BLaER1 (cell line): ENCODE measurements at regions not wholly inside any gene's neighbourhood (a gene's known extent, or its start where the extent isn't known, plus 50 kb on each side); places are given as distances from the start of the nearest gene placed in this dataset.

Source experiments
- H3K27ac ChIP-seq: shearing (Covaris generic); formaldehyde crosslinking; 2 replicates; pipeline ENCODE4 v1.8.1; 2022
- H3K27me3 ChIP-seq: shearing (Covaris generic); formaldehyde crosslinking; 2 replicates; pipeline ENCODE4 v1.8.1; 2022
- H3K36me3 ChIP-seq: shearing (Covaris generic); formaldehyde crosslinking; 2 replicates; pipeline ENCODE4 v1.8.1; 2022
- H3K4me1 ChIP-seq: shearing (Covaris generic); formaldehyde crosslinking; 2 replicates; pipeline ENCODE4 v1.8.1; 2022
- H3K4me2 ChIP-seq: shearing (Covaris generic); formaldehyde crosslinking; 2 replicates; pipeline ENCODE4 v1.8.1; 2022
- H3K4me3 ChIP-seq: shearing (Covaris generic); formaldehyde crosslinking; 2 replicates; pipeline ENCODE4 v1.8.1; 2022
- H3K9ac ChIP-seq: shearing (Covaris generic); formaldehyde crosslinking; 2 replicates; pipeline ENCODE4 v1.8.1; 2022
- H3K9me3 ChIP-seq: shearing (Covaris generic); formaldehyde crosslinking; 2 replicates; pipeline ENCODE4 v1.8.1; 2022
- H4K20me1 ChIP-seq: shearing (Covaris generic); formaldehyde crosslinking; 2 replicates; pipeline ENCODE4 v1.8.1; 2022
- Cebpa-rat ChIP-seq: shearing (Covaris generic); IDR thresholded peaks from 2 replicates; pipeline ENCODE4 v1.8.1; 2022

DNA sequence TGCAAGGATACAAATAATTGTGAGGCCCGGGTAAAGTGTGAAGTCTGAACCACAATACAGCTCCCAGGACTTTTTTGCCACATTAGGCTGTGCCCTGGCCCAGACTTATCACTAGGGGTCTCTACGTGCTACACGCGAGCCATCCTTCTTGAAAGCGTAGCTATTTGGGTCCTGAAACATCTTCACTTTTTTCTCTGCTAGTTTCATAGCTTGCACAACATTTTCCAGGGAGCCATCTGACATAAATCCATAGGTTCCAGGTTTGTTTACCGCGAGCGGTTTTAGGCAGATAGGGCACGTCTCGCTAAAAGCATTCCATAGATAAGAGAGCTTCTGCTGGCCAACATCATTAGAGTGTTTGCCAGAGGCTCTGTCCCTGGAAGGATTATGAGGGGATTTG lies 226.5 kb downstream of the RPS24 start:
- H3K9ac ChIP-seq: no peak overlapping the region
- no peak overlapping the region for H3K4me2 ChIP-seq
- H3K4me3 ChIP-seq: no peak overlapping the region
- no peaks in the 10 kb centered on the region for H3K36me3 ChIP-seq
- TF ChIP-seq Cebpa-rat: no peak
- H3K27ac ChIP-seq: no peak overlapping the region
- no peaks in the 10 kb centered on the region for H3K9me3 ChIP-seq
- H3K4me1 ChIP-seq: peaks cover 16% of the 10 kb centered on the region; the same call in 1 of the 2 replicates
- H3K27me3 ChIP-seq: no peaks in the 10 kb centered on the region
- H4K20me1 ChIP-seq: no peaks in the 10 kb centered on the region

DNA sequence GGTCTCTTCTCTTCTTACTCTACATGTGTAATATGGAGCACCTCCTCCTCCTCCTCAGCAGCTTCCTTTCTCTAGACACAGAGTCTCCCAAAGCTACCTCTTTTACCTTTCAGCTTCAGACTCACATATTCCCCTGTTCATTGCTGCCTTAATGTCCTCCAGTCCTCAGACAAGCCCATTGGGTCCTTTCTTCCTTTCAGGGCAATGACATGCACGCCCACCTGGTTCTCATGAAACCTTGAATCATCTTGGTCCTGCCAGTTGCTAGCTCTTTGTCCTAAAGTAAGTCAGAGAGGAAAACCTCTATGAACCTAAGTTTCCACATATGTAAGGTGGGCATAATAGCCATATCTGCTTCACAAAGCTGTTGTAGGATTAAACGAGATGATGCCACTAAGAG lies 227.0 kb downstream of the RPS24 start:
- no peaks in the 10 kb centered on the region for H4K20me1 ChIP-seq
- peaks cover 15% of the 10 kb centered on the region; the same call in 1 of the 2 replicates for H3K4me1 ChIP-seq
- H3K36me3 ChIP-seq: no peaks in the 10 kb centered on the region
- no peak overlapping the region for H3K27ac ChIP-seq
- H3K27me3 ChIP-seq: no peaks in the 10 kb centered on the region
- no peak overlapping the region for H3K4me3 ChIP-seq
- no peak for TF ChIP-seq Cebpa-rat
- H3K9me3 ChIP-seq: no peaks in the 10 kb centered on the region
- no peak overlapping the region for H3K9ac ChIP-seq
- H3K4me2 ChIP-seq: no peak overlapping the region

DNA sequence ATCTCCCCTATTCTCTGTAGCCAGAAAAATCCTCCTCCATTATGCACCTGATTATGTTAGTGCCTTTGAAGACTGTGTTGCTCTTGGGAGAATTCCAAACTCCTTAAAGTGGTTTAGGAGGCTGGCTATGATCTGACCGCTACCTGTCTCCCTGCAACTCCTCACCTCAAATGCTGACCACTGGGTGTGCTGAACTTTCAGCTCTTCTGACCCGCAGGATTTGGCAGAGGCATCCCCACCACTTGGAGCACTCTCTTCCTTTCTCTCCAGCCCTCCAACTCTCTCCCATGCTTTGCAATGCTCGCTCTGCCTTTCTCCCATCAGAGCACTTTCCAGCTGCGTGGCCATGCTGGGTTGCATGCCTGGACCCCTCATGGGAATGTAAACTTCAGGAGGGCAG lies 227.6 kb downstream of the RPS24 start:
- Histone ChIP-seq H4K20me1 (no peaks in the 10 kb centered on the region), H3K9ac (no peak overlapping the region), H3K36me3 (no peaks in the 10 kb centered on the region), H3K4me3 (no peak overlapping the region), H3K27me3 (no peaks in the 10 kb centered on the region), H3K4me1 (peaks cover 9% of the 10 kb centered on the region; the same call in 1 of the 2 replicates), H3K4me2 (no peak overlapping the region), H3K9me3 (no peaks in the 10 kb centered on the region), H3K27ac (no peak overlapping the region)
- TF ChIP-seq Cebpa-rat: no peak

DNA sequence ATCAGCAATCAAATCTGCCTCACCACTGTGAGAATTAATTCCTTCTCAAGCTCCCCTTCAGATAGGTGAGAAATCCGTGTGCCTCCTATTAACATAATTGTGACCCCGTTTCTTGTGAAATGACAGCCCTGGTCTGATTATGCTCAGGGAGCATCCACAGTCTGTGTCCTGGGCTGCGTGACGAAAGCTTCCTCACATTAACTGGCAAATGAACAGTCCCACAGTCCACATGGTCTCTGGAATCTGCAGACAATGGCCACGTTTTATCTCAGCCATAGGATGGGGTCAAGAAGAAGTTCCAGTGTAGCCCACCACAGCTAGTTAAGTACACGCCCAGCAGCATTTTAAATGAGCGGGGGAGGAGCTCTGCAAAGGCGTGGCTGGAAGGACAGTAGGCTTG lies 229.2 kb downstream of the RPS24 start:
- H3K4me2 ChIP-seq: no peak overlapping the region
- no peaks in the 10 kb centered on the region for H3K4me1 ChIP-seq
- no peak overlapping the region for H3K27ac ChIP-seq

DNA sequence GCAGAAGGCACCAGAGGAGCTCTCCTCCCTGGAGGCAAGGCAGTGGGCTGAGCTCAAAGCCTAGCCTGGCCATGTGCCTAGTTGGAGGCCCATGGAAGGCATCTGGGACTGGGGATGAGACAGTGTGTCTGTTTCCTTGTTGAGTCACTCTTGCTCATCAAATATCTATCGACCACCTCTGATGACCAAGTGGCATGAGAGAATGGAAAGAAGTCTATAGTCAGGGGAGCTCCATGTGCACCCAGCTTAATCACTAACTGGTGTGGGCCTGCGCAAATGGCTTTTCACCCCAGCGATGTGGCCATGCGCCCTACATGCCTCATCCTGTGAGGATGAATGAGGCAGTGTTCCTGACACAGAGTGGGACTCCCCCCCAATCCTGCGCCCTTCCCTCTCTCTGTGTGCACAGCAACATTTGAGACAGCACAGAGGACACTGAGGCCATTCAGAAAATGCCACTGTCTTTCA lies 229.9 kb downstream of the RPS24 start:
- Histone ChIP-seq H3K9ac (no peak overlapping the region), H3K36me3 (no peaks in the 10 kb centered on the region), H3K4me3 (no peak overlapping the region), H3K9me3 (no peaks in the 10 kb centered on the region), H3K27ac (no peak overlapping the region), H3K27me3 (no peaks in the 10 kb centered on the region), H4K20me1 (no peaks in the 10 kb centered on the region), H3K4me2 (no peak overlapping the region), H3K4me1 (no peaks in the 10 kb centered on the region)
- TF ChIP-seq Cebpa-rat: no peak

More for the DNA sequence above, 229.2 kb downstream of the RPS24 start:
- Histone ChIP-seq H3K36me3 (no peaks in the 10 kb centered on the region), H3K9me3 (no peaks in the 10 kb centered on the region), H3K9ac (no peak overlapping the region), H3K4me3 (no peak overlapping the region), H3K27me3 (no peaks in the 10 kb centered on the region), H4K20me1 (no peaks in the 10 kb centered on the region)
- TF ChIP-seq Cebpa-rat: no peak

DNA sequence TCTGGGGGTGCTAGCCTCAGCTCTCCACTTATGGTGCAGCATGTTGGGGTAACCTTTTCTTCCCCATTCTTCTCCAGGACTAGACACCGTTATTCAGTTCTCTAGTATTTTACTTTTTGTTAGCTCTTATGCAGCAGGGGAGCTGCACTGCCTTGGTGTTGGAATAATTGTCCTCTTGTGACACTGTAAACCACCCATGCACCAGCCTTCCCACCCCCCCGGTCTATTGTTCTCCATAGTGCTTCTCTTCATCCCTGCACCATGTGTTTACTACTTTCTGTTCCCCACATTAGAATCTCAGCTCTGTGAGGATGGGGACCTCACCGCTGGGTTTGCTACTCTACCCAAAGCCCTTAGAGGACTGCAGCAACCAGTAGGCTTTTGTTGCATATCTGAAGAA lies 230.7 kb downstream of the RPS24 start:
- Histone ChIP-seq H3K9ac (no peak overlapping the region), H3K4me2 (no peak overlapping the region), H3K9me3 (no peaks in the 10 kb centered on the region), H4K20me1 (no peaks in the 10 kb centered on the region), H3K4me1 (no peaks in the 10 kb centered on the region), H3K36me3 (no peaks in the 10 kb centered on the region), H3K27ac (no peak overlapping the region), H3K4me3 (no peak overlapping the region), H3K27me3 (no peaks in the 10 kb centered on the region)
- no peak for TF ChIP-seq Cebpa-rat

DNA sequence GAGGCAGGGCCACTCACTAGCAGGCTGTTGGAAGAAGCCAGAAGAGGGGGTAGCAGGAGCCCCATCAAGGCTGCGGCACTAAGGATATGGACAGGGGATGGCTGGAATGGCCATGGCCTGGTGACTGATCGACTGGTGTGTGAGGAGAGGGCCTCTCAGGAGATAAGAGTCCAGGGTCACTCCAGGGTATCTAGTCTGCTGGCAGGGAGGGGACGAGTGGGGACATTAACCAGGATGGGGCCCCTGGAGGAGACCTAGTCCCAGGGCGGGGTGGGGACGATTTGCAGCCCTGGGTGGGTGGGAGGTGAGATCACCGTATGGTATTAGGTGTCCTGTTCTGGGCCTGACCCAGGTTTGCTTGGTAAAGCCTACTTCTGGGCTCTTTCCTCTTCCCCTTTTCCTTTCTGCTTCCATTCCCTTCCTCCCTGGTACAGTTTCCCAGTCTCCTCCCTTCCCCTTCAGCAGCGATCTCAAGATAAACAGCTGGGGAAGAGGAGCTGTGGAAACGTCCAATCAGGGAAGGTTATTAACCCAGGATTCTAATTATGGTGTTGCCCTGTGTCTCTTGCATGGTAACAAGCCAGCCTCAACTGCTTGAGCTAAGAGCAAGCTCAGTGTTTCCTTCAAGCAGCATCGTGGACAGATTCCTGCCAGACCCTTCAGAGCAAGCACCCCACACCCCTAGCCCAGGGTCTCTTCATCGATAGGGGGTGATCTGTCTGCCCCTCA lies 233.2 kb downstream of the RPS24 start:
- Histone ChIP-seq H3K9ac (no peak overlapping the region), H3K4me2 (no peak overlapping the region)
- no peak for TF ChIP-seq Cebpa-rat

DNA sequence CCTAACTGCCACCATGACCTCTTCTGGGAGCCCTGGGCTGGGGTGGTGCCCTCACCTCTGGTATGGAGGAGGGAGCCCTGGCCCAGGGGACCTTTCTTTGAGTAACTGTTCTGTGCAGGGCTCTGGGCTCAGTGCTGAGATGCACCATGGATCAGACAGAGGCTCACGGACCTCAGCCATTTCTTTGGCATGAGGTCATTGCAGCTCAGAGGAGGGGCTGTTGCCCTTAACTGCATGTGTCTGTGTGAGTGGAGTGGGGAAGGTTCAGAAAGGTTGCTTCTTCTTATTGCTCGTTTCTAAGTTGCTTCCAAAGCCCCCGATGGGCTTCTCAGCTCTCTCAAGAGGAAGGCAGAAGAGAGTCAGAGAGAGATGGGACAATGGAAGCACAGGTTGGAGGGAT lies 233.9 kb downstream of the RPS24 start:
- Histone ChIP-seq H3K27me3 (no peaks in the 10 kb centered on the region), H3K27ac (no peak overlapping the region), H3K4me1 (no peaks in the 10 kb centered on the region), H3K4me3 (no peak overlapping the region), H3K36me3 (no peaks in the 10 kb centered on the region), H3K9ac (no peak overlapping the region), H3K9me3 (peaks cover 12% of the 10 kb centered on the region), H3K4me2 (no peak overlapping the region), H4K20me1 (no peaks in the 10 kb centered on the region)
- no peak for TF ChIP-seq Cebpa-rat

More for the DNA sequence above, 233.2 kb downstream of the RPS24 start:
- Histone ChIP-seq H3K4me3 (no peak overlapping the region), H3K9me3 (peaks cover 5% of the 10 kb centered on the region), H3K4me1 (no peaks in the 10 kb centered on the region), H3K27ac (no peak overlapping the region), H3K27me3 (no peaks in the 10 kb centered on the region), H3K36me3 (no peaks in the 10 kb centered on the region), H4K20me1 (no peaks in the 10 kb centered on the region)

DNA sequence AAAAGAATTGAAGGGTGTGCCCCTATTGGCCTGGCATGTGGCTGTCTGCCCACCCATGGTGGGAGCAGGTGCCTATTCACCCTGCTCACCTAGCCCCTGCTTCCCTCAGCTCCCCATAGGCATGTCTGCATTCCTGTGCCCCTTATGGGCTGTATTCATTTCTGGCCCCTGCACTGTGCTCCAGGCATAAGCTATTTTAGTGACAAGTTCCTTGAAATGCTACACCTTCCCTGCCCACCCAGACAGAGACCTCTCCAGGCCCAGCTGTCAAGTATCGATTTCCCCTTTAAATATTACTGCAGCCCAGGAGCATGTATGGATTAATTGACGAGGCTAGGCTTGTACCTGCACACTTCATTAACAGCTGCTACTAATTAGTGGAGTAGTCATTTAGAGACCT lies 235.4 kb downstream of the RPS24 start:
- Histone ChIP-seq H3K9ac (no peak overlapping the region), H3K27me3 (no peaks in the 10 kb centered on the region), H3K27ac (no peak overlapping the region), H3K4me1 (no peaks in the 10 kb centered on the region), H3K4me2 (no peak overlapping the region), H3K9me3 (peaks cover 15% of the 10 kb centered on the region), H3K4me3 (no peak overlapping the region), H4K20me1 (no peaks in the 10 kb centered on the region), H3K36me3 (no peaks in the 10 kb centered on the region)
- no peak for TF ChIP-seq Cebpa-rat

DNA sequence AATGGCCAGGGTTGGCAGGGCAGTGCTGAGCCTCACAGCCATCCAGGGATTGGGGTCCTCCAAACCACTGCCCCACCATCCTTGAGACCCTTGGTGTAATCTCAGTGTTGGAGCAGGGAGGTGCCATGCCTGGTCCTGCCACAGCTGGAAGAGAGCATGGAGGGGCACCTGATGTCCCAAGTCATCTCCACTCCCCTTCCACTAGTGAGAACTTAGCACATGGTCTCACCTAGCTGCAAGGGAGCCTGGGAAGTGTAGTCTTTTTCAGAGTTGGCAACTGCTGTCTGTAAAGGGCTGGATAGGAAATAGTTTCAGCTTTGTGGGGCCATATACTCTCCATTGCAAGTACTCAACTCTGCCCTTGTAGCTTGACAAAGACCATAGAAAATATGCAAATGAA lies 238.7 kb downstream of the RPS24 start:
- H3K4me3 ChIP-seq: no peak overlapping the region
- no peaks in the 10 kb centered on the region for H4K20me1 ChIP-seq
- no peak overlapping the region for H3K4me2 ChIP-seq
- no peaks in the 10 kb centered on the region for H3K36me3 ChIP-seq
- H3K4me1 ChIP-seq: peaks cover 8% of the 10 kb centered on the region; the same call in 1 of the 2 replicates
- no peak overlapping the region for H3K9ac ChIP-seq
- no peaks in the 10 kb centered on the region for H3K27me3 ChIP-seq
- no peak for TF ChIP-seq Cebpa-rat
- no peak overlapping the region for H3K27ac ChIP-seq
- H3K9me3 ChIP-seq: peaks cover 15% of the 10 kb centered on the region
